H1 (cell line): ENCODE measurements at regions not wholly inside any gene's neighbourhood (a gene's known extent, or its start where the extent isn't known, plus 50 kb on each side); places are given as distances from the start of the nearest gene placed in this dataset.

Experiments used
- EP300 ChIP-seq, 2 experiments: IDR thresholded peaks; 1 replicate in 1 of 2; 2 replicates in 1 of 2; pipeline ENCODE4 v1.6.1; 2011 to 2012; ENCODE audit warnings: low read depth in 2 of 2, low read length in 2 of 2, mild to moderate bottlenecking in 2 of 2, borderline replicate concordance in 1 of 2, inconsistent platforms in 1 of 2, moderate library complexity in 1 of 2
- JUND ChIP-seq: IDR thresholded peaks from 2 replicates; pipeline ENCODE4 v1.6.1; 2011; ENCODE audit warnings: mild to moderate bottlenecking, improper control_type of control experiment, low read length
- KDM5A ChIP-seq: fragments of 200-600 bp; IDR thresholded peaks from 2 replicates; pipeline ENCODE4 v1.7.1; 2012; ENCODE audit warnings: mild to moderate bottlenecking, low read length, inconsistent platforms, mixed read lengths
- NANOG ChIP-seq: IDR thresholded peaks from 2 replicates; pipeline ENCODE4 v1.6.1; 2011; ENCODE audit warnings: low read length, low read depth, mild to moderate bottlenecking, inconsistent platforms; ENCODE audit not compliant: insufficient read depth, poor library complexity, severe bottlenecking
- PHF8 ChIP-seq: fragments of 200-600 bp; sonication (generic); conservative IDR thresholded peaks from 2 replicates; pipeline ENCODE4 v1.7.1; 2012; ENCODE audit warnings: low read depth, mild to moderate bottlenecking, inconsistent platforms, low read length, moderate library complexity
- POLR2A ChIP-seq, 2 experiments: IDR thresholded peaks; 1 replicate in 1 of 2; 2 replicates in 1 of 2; pipeline ENCODE4 v1.6.1; 2011; ENCODE audit warnings: low read depth in 2 of 2, low read length in 2 of 2, mild to moderate bottlenecking in 2 of 2; ENCODE audit errors: control extremely low read depth in 1 of 2

DNA sequence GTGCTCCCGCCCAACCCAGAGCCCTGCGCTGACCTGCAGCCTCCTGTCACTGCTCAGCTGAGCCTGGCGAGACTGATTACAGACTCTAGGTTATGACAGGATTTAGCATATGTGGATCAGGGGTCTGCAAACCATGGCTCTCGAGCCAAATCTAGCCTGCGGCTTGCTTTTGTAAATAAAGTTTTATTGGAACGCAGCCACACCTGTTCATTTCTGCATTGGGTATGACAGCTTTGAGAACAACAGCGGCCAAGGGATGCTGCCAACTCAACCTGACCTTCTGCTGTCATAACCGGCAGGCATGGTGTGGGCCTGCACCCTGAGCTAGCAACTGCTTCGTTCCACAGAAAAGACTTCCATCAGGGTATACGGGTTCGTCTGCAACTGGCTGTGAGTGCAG, 50.5 kb upstream of the IQSEC1 start (continued):
- TF ChIP-seq POLR2A (IDR thresholded peaks at IDR 0.05; ENCODE audit: control extremely low read depth in 1 of 2, low read depth in 2 of 2, low read length in 2 of 2) (no peak), EP300 (IDR thresholded peaks at IDR 0.05; ENCODE audit: borderline replicate concordance in 1 of 2, low read depth in 2 of 2, low read length in 2 of 2) (no peak), KDM5A (no peak), PHF8 (no peak), NANOG (no peak), JUND (no peak)
